IPS DF 4.7 (cell line): ENCODE measurements at regions not wholly inside any gene's neighbourhood (a gene's known extent, or its start where the extent isn't known, plus 50 kb on each side); places are given as distances from the start of the nearest gene placed in this dataset.
"Not testable (repeated sequence)": the region's sequence is repeated elsewhere in the genome, so short reads cannot be mapped to it uniquely, and the experiment has no call there.

Experiments used
- DNase-seq: peaks from one replicate; pipeline ENCODE4 v3.0.0-alpha.2; 2013; ENCODE audit warnings: low spot score; ENCODE audit errors: extremely low read depth

DNA sequence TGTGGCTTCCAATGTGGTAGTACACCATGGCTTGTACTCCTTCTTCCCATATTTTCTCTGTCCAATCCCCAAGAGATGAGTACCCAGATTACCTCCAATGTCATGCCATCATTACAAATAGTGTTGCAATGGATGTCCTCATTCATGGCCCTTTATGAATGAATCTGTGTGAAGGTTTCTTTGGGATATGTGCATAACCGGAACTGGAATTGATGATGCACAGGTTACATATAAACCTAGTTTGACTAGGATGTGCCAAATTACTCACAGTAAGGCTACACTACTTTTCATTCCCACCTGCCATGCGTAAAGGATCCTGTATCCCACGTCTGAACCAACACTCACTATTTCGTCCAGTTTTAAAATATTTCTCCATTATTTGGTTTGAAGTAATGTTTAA, 173.9 kb upstream of the CXCR4 start:
- DNase-seq, result no peak

- DNase-seq, result no peak
Measured at GRCh38 chr2:136290326-136290725, 172.4 kb upstream of the CXCR4 start.

- DNase-seq, result no peak
Measured at GRCh38 chr2:136288249-136288648, 170.3 kb upstream of the CXCR4 start.

DNA sequence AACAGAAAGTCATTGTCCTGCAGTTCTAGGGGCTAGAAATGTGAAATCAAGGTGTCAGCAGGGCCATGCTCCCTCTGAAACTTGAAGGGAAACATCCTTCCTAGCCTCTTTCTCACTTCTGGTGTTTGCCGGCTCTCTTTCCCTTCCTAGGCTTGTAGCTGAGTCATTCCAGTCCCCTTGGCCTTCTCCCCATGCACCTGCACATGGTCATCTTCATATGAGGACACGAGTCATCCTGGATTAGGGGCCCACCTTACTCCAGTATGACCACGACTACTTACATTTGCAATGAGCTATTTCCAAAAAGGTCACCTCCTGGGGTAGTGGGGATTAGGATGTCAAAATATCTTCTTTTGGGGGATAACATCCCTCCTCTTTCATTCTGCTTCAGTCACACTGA, 168.5 kb upstream of the CXCR4 start:
- no peak for DNase-seq

DNA sequence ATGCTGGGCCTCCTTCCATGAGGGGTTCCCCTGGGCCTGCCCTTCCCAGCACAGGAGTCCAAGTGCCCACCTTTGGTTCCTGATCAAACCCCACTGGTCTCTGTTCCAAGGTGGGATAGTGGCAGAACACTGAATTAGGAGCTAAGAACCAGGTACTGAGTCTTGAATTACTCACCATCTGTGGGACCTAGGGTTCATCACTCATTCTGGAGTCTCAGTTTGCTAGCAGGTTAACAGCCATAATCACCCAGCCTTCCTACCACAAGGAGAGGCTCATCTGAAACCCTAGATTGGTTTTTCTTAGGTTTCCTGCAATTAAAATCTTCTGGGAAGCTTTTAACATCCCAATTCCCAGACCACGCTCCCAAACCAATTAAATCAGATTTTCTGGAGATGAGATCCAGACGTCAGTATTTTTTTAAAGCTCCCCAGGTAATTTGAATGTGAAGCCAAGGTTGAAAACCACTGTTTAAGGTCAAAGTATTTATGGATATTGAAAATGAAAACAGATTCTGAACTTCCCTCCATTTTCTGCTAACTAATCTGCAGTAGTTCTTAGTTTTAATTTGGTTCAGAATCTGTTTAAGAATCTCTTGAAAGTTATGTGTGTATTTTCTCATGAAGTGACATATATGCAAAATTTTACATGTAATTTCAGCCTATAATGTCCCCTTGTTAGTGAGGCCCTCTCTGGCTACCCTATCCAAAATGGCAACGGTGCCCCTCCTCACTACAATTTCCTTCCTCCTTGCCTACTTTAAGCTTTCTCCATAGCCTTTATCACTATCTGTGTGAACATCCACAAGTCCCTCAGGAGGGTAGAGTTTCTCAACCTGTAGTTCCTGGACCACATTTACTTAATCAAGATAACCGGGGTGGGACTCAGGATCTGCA, 166.5 kb upstream of the CXCR4 start:
- no peak for DNase-seq

GRCh38 chr2:136282251-136282650, 164.3 kb upstream of the CXCR4 start:
- no peak for DNase-seq

DNA sequence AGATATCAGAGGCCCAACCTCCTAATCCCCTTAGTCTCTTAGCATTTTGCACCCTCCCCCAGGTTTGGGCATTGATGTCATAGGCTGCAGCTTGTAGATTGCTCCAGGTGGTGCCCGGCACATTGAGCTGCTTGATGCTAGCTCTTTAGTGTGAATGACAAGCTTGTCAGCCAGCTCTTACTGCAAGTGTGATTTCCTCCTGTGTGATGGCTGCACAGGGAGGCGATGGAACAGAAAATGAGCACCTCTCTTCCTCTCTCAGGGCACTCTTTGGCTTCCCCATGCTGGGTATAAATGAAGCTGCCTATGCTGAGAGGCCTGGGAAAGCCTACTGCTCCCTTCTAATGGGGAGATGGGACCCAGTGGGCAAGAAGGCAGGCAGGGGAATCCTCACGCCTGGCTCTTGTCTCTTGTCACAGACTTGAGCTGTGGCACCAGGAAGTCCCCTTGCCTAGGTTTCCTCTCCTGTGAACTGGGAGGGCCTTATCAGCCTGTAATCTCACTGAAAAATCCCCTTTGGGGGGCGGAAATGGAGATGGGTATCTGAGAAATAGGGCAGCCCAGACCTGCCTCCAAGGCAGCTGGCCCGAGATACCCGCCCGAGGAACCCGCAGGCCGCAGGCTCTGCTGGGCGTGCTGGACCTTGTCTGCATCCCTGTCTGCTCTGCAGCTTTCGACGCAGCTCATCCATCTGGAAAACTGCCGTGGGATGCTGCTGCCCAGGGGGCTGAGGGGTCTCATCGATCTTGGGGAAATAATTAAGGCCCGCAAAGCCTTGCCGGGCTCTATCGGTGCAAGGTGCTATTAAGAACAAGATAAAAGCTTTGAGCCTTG, 163.5 kb upstream of the CXCR4 start:
- DNase-seq, result no peak

GRCh38 chr2:136266346-136266745, 148.4 kb upstream of the CXCR4 start:
- DNase-seq, result not testable (repeated sequence)

DNA sequence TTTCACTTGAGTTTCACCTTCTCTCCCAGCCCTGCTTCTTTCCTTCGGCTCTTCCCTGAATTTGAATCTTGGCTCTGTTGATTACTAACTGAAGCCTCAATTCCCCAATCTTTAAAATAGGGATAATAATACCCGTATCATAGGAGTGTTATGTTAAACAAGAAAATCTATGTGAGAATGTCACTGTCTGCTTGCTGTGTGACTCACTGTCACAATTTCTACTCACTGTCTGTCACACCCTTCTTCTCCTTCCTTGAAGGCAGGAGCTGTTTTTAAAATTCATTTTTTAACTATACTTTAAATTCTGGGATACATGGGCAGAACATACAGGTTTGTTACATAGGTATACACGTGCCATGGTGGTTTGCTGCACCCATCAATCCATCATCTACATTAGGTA, 141.6 kb upstream of the CXCR4 start:
- no peak for DNase-seq

DNA sequence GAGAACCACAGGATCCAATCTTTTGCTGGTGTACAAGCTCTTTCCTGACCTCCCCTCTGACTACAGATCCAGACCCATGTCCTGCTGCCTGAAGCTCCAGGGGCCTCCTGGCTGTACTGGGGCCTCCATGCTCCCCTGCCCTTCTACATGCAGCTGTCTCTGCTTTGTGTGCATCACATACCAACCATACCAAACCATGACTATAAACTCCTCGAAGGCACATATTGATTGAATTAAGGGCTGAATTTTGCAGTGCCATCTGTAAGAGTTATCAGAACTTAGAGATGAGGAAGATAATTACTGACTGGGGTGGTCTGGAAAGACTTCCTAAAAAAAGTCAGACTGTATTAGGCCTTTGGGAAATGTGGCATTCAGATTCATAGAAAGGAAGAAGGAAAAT, 139.9 kb upstream of the CXCR4 start:
- DNase-seq, result no peak

- DNase-seq, result no peak
Measured at GRCh38 chr2:136255648-136256461, 137.9 kb upstream of the CXCR4 start.

- DNase-seq, result no peak
Measured at GRCh38 chr2:136255127-136255526, 137.2 kb upstream of the CXCR4 start.

GRCh38 chr2:136254681-136255080, 136.7 kb upstream of the CXCR4 start:
- no peak for DNase-seq

DNA sequence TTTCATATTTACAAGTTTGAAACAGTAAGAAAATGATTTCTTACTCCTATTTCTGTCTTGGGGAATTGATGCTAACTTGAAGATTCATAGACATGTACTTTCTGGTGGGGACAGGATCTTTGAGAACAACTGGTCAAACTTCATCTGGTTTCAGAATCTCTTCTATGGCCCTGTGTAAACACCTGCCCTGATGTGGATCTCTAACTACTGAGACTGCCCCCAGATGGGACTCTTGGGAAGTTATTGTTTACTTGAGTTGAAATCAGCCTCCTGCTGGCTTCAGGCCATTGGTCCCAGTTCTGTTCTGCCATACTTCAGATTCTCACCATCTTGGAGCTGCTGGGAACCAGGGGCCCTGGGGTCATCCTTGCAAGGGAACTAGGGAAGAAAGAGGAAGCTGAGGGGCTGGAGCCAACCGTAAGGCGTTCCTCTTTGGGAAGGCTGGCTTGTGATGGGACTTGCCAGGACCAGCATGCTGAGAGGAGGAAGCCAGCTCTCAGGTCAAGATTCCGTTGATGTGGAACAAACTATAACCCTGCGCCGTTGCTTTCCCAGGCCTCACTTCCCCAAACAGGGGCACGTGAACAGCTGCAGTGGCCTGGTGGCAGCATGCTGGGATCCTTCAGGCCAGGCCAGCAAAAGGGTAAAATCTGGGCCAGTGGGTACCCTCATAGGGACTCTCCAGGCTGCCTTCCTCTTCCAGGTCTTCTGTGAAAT, 135.5 kb upstream of the CXCR4 start:
- no peak for DNase-seq

DNA sequence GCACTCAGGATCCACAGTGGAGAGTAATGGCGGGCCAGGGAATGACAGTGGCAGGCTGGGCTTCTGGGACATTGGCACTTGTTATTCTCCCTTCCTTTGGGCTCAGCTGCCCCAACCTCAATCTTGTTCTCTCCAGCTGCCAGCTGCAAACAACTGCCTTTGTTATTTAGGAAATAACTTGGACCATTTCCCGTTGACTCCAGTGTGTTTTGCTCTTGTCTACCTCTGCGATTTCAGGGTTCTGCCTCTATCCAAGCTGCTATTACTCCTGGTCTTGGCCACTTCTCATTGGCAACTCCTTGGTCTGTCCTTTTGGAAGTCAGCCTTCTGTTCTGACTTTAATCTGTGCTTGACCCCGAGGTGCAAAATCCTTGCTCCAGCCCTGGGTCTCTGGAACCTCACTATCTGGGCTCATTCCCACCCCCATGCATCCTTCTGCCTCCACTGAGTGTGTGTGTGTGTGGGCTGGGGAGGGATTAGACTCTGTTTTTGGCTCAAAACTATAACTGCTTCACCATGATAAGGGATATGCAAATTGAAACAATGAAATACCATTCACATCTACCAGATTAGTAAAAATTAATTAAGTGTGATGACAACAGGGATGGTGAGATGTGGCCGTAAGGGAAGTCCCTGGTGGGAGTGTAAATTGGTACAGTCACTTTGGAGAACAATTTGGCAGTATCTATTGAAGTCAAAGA, 134.1 kb upstream of the CXCR4 start:
- DNase-seq, result no peak

DNA sequence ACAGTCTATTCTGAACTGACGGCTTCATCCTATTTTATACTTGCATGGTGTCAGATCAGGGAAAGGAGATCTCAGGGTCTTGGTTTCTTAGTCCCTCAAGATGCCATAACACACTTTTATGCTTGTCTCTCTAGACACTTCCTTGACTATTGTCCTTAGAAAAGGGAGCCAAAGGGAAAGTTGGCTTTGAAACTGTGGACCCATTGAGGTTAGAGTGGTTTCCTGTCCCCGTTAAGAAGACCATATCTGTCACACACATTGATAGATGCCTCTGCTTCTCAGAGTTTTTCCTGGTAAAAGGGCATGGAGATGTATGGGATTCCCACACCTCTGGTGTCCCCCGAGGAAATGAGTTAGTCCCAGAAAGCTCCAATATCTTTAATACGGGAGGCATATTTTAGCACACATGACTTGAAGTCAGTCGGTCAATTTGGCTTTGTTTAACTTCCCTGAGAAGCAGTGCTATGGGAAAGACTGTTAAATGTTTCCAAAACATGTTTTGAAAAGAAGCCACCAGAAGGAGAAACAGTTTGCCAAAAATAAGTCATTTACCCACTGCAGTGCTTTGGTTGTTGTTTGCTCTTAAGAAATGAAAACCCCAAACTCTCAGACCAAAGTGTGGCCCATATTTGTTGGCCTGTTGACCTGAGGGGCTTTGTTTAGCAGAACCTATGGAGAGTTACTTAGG, 133.4 kb upstream of the CXCR4 start:
- no peak for DNase-seq

DNA sequence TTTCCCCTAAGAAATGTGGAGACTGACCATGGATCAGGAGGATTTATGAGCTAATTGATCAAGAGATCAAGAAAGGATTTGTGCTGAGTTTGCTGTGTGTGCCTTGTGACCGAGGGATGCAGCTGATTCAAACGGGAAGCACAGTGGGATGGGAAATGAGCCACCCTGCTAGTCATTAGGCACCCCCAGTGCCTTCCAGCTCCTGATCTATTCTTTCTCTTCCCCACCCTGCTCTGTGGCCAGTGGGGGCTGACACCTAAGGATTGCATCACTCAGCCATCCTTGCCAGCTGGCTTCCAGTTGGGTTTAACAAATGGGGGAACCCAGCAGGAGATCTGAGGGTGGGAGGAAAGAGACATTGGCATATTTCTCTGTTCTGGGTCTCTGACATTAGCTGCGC, 132.2 kb upstream of the CXCR4 start:
- no peak for DNase-seq

DNA sequence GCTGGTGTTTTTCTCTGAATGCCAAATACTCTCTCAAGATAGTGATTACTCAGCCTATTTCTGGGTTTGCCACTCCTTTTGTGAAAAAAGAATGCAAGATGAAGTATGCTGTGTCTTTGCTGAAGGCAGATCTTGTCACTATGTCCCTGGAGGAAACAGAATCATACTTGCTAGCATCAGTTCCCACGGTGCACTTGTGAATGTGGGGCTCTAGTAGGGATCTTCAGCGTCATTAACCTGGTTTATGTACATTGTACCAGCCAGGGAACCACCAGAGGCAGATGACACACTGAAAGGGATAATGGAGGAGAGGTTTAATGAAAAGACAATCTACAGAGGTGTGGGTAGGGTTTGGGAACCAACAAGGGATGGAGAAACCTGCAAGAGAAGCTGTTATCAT, 131.0 kb upstream of the CXCR4 start:
- DNase-seq, result no peak

- no peak for DNase-seq
Measured at GRCh38 chr2:136248242-136248641, 130.3 kb upstream of the CXCR4 start.
